H1 (cell line): ENCODE measurements at regions not wholly inside any gene's neighbourhood (a gene's known extent, or its start where the extent isn't known, plus 50 kb on each side); places are given as distances from the start of the nearest gene placed in this dataset.

ENCODE experiments used
- CTCF ChIA-PET: fragments of 300-600 bp; sonication (Branson Sonifier 250); formaldehyde crosslinking; loops from one replicate; lab custom pipeline; 2021; ENCODE audit not compliant: partially characterized antibody; lab: Charles Lee
- POLR2A ChIA-PET: fragments of 300-600 bp; sonication (Branson Sonifier 250); formaldehyde crosslinking; loops from one replicate; lab custom pipeline; 2021; ENCODE audit warnings: inconsistent platforms; ENCODE audit not compliant: partially characterized antibody; lab: Charles Lee
- DNase-seq, 2 experiments: peaks; one replicate each; pipeline versions ENCODE4 v3.0.0 to v3.0.0-alpha.2; 2010 to 2022; ENCODE audit warnings: low spot score in 2 of 2, low read depth in 1 of 2, mixed read lengths in 1 of 2
- FAIRE-seq: peaks from 2 replicates; lab custom pipeline; 2011; peaks lifted over from hg19 to GRCh38; lab: Jason Lieb, UNC
- H2AFZ ChIP-seq: 2 replicates; pipeline ENCODE4 v1.8.1; 2012; ENCODE audit warnings: low read length, inconsistent platforms
- H2AK5ac ChIP-seq: 2 replicates; pipeline ENCODE4 v1.6.1; 2013; ENCODE audit warnings: low read depth, low read length
- H2BK120ac ChIP-seq: replicated peaks from 2 replicates; pipeline ENCODE3; 2013; ENCODE audit warnings: low read depth, low read length, inconsistent platforms
- H2BK12ac ChIP-seq: 2 replicates; pipeline ENCODE4 v1.6.1; 2013; ENCODE audit warnings: low read depth, low read length
- H2BK15ac ChIP-seq: 2 replicates; pipeline ENCODE4 v1.6.1; 2013; ENCODE audit warnings: low read length
- H2BK20ac ChIP-seq: 2 replicates; pipeline ENCODE4 v1.6.1; 2013; ENCODE audit warnings: low read length
- H2BK5ac ChIP-seq: 2 replicates; pipeline ENCODE4 v1.6.1; 2013; ENCODE audit warnings: low read depth, low read length
- H3K14ac ChIP-seq: 2 replicates; pipeline ENCODE4 v1.6.1; 2013; ENCODE audit warnings: inconsistent platforms; ENCODE audit not compliant: insufficient read length
- H3K18ac ChIP-seq: 2 replicates; pipeline ENCODE4 v1.6.1; 2013; ENCODE audit warnings: low read length; ENCODE audit errors: extremely low read depth
- H3K23ac ChIP-seq: 2 replicates; pipeline ENCODE4 v1.6.1; 2013; ENCODE audit warnings: inconsistent platforms; ENCODE audit not compliant: insufficient read length
- H3K23me2 ChIP-seq: 2 replicates; pipeline ENCODE4 v1.6.1; 2013; ENCODE audit warnings: low read depth, low read length
- H3K27ac ChIP-seq: 2 replicates; pipeline ENCODE4 v1.6.1; 2011; ENCODE audit warnings: low read depth, low read length, inconsistent platforms
- H3K27me3 ChIP-seq, 4 experiments: replicated peaks in 1 of 4; 1 replicate in 1 of 4; 2 replicates in 3 of 4; pipeline versions ENCODE4 v1.6.1 to v1.8.1; 2011 to 2013; ENCODE audit warnings: low read length in 3 of 4, mild to moderate bottlenecking in 3 of 4, inconsistent platforms in 2 of 4, mixed read lengths in 2 of 4, moderate library complexity in 1 of 4; ENCODE audit not compliant: control insufficient read depth in 3 of 4, insufficient read depth in 3 of 4; ENCODE audit errors: extremely low read depth in 1 of 4
- H3K36me3 ChIP-seq, 4 experiments: 2 replicates each; pipeline versions ENCODE4 v1.6.1 to v1.8.1; 2011 to 2013; ENCODE audit warnings: mild to moderate bottlenecking in 4 of 4, low read length in 3 of 4, moderate library complexity in 2 of 4, control low read depth in 1 of 4, inconsistent platforms in 1 of 4; ENCODE audit not compliant: insufficient read depth in 4 of 4, control insufficient read depth in 2 of 4
- H3K4ac ChIP-seq: replicated peaks from 2 replicates; pipeline ENCODE3; 2013; ENCODE audit warnings: low read length, low read depth, mixed read lengths, inconsistent platforms; ENCODE audit not compliant: insufficient read length
- H3K4me1 ChIP-seq, 4 experiments: replicated peaks in 1 of 4; 1 replicate in 1 of 4; 2 replicates in 3 of 4; pipeline versions ENCODE4 v1.6.1 to v1.8.1; 2011 to 2013; ENCODE audit warnings: low read length in 3 of 4, inconsistent platforms in 2 of 4, mixed read lengths in 1 of 4; ENCODE audit not compliant: insufficient read depth in 4 of 4, control insufficient read depth in 3 of 4
- H3K4me2 ChIP-seq, 2 experiments: 2 replicates each; pipeline versions ENCODE4 v1.6.1 to v1.8.1; 2011 to 2013; ENCODE audit warnings: low read depth in 2 of 2, low read length in 2 of 2, control low read depth in 1 of 2, inconsistent platforms in 1 of 2, mild to moderate bottlenecking in 1 of 2; ENCODE audit not compliant: insufficient read depth in 1 of 2
- H3K4me3 ChIP-seq, 4 experiments: fragments of 200-600, 300-600 bp in 1 of 4; sonication (generic), shearing (Covaris generic), sonication (Bioruptor Twin) in 1 of 4; 2 replicates each; pipeline versions ENCODE4 v1.5.1 to v1.8.1; 2011 to 2016; ENCODE audit warnings: low read length in 4 of 4, low read depth in 3 of 4, control low read depth in 2 of 4, inconsistent platforms in 2 of 4, mild to moderate bottlenecking in 2 of 4, mixed read lengths in 1 of 4, moderate library complexity in 1 of 4; ENCODE audit not compliant: insufficient read depth in 2 of 4; ENCODE audit errors: extremely low read depth in 1 of 4
- H3K56ac ChIP-seq: replicated peaks from 2 replicates; pipeline ENCODE3; 2013; ENCODE audit warnings: low read depth, mild to moderate bottlenecking, mixed read lengths, low read length, inconsistent platforms; ENCODE audit not compliant: insufficient read length
- H3K79me1 ChIP-seq: 2 replicates; pipeline ENCODE4 v1.6.1; 2013; ENCODE audit warnings: low read depth, low read length, control low read depth
- H3K79me2 ChIP-seq, 2 experiments: 2 replicates each; pipeline versions ENCODE4 v1.6.1 to v1.8.1; 2012 to 2013; ENCODE audit warnings: low read length in 2 of 2, mild to moderate bottlenecking in 2 of 2, inconsistent platforms in 1 of 2; ENCODE audit not compliant: insufficient read depth in 2 of 2, control insufficient read depth in 1 of 2
- H3K9ac ChIP-seq, 4 experiments: replicated peaks in 1 of 4; 1 replicate in 1 of 4; 2 replicates in 3 of 4; pipeline versions ENCODE4 v1.6.1 to v1.8.1; 2011 to 2013; ENCODE audit warnings: low read depth in 3 of 4, low read length in 3 of 4, control low read depth in 2 of 4, mild to moderate bottlenecking in 2 of 4, moderate library complexity in 2 of 4, inconsistent platforms in 1 of 4; ENCODE audit errors: extremely low read depth in 1 of 4
- H3K9me3 ChIP-seq, 2 experiments: 2 replicates each; pipeline versions ENCODE4 v1.6.1 to v1.8.1; 2012 to 2013; ENCODE audit warnings: mild to moderate bottlenecking in 2 of 2, moderate library complexity in 2 of 2, control low read depth in 1 of 2, inconsistent platforms in 1 of 2, low read depth in 1 of 2, low read length in 1 of 2, mixed read lengths in 1 of 2; ENCODE audit not compliant: insufficient read depth in 2 of 2
- H4K20me1 ChIP-seq, 2 experiments: replicated peaks in 1 of 2; 2 replicates each; pipeline versions ENCODE3 to v1.8.1; 2011 to 2013; ENCODE audit warnings: inconsistent platforms in 2 of 2, low read length in 2 of 2, mild to moderate bottlenecking in 1 of 2; ENCODE audit not compliant: insufficient read depth in 2 of 2, control insufficient read depth in 1 of 2
- H4K5ac ChIP-seq: 2 replicates; pipeline ENCODE4 v1.6.1; 2013; ENCODE audit warnings: low read length, low read depth, mixed read lengths, inconsistent platforms; ENCODE audit not compliant: insufficient read length
- H4K8ac ChIP-seq: 2 replicates; pipeline ENCODE4 v1.8.0; 2013; ENCODE audit warnings: mild to moderate bottlenecking, moderate library complexity, low read length, inconsistent platforms; ENCODE audit not compliant: insufficient read depth; ENCODE audit errors: extremely low read depth
- H4K91ac ChIP-seq: replicated peaks from 2 replicates; pipeline ENCODE3; 2013; ENCODE audit warnings: low read length, mixed read lengths, inconsistent platforms; ENCODE audit not compliant: insufficient read length
- BRCA1 ChIP-seq: IDR thresholded peaks from 2 replicates; pipeline ENCODE4 v1.6.1; 2012; ENCODE audit warnings: low read depth, low read length, improper control_type of control experiment
- GTF2F1 ChIP-seq: IDR thresholded peaks from 2 replicates; pipeline ENCODE4 v1.6.1; 2012; ENCODE audit warnings: low read depth, low read length, improper control_type of control experiment, borderline replicate concordance

GRCh38 chr15:36432161-36432560 lies 147.3 kb upstream of the CDIN1 start (continued):
- TF ChIP-seq BRCA1, result no peak

- Histone ChIP-seq H2BK5ac (no peak overlapping the region), H3K27ac (no peak overlapping the region), H3K4me2 (no peak overlapping the region), H3K4me3 (no peak overlapping the region), H3K18ac (no peak overlapping the region), H3K14ac (no peak overlapping the region), H3K23ac (no peak overlapping the region), H3K9ac (no peak overlapping the region), H3K4me1 (no peaks in the 10 kb centered on the region), H4K20me1 (no peaks in the 10 kb centered on the region), H2BK12ac (no peak overlapping the region), H3K56ac (no peak overlapping the region), H2AFZ (no peak overlapping the region), H2BK15ac (no peak overlapping the region), H4K5ac (no peak overlapping the region), H3K27me3 (no peaks in the 10 kb centered on the region), H3K79me1 (no peaks in the 10 kb centered on the region), H2BK20ac (no peak overlapping the region), H2AK5ac (no peak overlapping the region), H3K79me2 (no peaks in the 10 kb centered on the region), H3K23me2 (no peaks in the 10 kb centered on the region), H2BK120ac (no peak overlapping the region), H4K8ac (no peak overlapping the region), H4K91ac (no peak overlapping the region), H3K9me3 (no peaks in the 10 kb centered on the region), H3K4ac (no peak overlapping the region), H3K36me3 (no peaks in the 10 kb centered on the region)
- no peak for FAIRE-seq
- DNase-seq, result no peak
- ChIA-PET CTCF (no interaction called here), POLR2A (no interaction called here)
- no peak for TF ChIP-seq GTF2F1
Observed at GRCh38 chr15:36434177-36434576, 145.2 kb upstream of the CDIN1 start.
